Hematopoietic multipotent progenitor cell treated with erythropoietin and hydrocortisone succinate and interleukin-3 and kit ligand, for 15 days (in vitro differentiated cells): ENCODE measurements at regions not wholly inside any gene's neighbourhood (a gene's known extent, or its start where the extent isn't known, plus 50 kb on each side); places are given as distances from the start of the nearest gene placed in this dataset.

Experiments used
- DNase-seq: peaks from one replicate; pipeline ENCODE4 v3.0.0-alpha.2; 2015; ENCODE audit warnings: low spot score

GRCh38 chr1:94592571-94592920 is 51.0 kb upstream of the F3 start:
- no peak for DNase-seq

DNA sequence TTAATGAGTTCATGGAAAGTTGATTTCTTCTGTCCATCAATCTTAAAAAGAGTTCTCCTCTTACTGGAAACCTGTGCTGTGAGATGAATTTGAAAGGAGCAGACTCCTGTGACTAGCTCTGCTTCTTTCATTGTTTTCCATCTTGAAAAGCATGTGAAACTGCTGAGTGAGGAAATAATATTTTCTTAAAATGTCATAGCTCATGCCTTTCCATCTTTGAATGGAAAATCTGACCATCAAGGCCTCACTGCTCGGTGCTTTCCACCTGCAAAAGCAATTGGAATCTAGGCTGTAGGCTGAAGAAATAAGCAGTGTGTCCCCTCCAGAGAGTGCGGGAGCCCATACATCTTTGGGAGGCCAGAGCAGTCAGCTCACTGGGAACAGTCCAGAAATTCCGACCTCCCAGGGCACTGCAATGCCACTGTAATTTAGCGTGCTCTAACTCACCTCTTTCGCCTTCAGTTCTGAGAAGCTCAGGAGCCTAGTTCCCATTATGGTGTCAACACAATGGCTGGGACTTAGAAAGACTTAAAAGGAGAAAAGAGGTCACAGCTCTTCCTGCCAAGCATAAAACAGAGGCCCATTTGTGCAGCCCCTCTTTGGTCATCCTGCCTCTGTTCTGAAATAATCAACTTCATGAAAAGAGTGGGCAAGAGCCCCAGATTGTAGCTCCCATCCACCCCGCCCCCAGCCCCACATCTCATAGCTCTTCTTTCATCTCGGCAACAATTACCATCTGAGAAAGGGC is 50.4 kb upstream of the F3 start:
- no peak for DNase-seq
